Stimulated activated CD8-positive, alpha-beta memory T cell treated with anti-CD3 and anti-CD28 coated beads, Interleukin-2, amount 100 ng/mL, for 48 hours (primary cell): ENCODE measurements at regions not wholly inside any gene's neighbourhood (a gene's known extent, or its start where the extent isn't known, plus 50 kb on each side); places are given as distances from the start of the nearest gene placed in this dataset.
"Not testable (repeated sequence)": the region's sequence is repeated elsewhere in the genome, so short reads cannot be mapped to it uniquely, and the experiment has no call there.

Experiments used
- DNase-seq, 2 donors: peaks; one replicate each; pipeline ENCODE4 v3.0.0-alpha.2; 2020; ENCODE audit warnings: low read depth in 2 of 2

DNA sequence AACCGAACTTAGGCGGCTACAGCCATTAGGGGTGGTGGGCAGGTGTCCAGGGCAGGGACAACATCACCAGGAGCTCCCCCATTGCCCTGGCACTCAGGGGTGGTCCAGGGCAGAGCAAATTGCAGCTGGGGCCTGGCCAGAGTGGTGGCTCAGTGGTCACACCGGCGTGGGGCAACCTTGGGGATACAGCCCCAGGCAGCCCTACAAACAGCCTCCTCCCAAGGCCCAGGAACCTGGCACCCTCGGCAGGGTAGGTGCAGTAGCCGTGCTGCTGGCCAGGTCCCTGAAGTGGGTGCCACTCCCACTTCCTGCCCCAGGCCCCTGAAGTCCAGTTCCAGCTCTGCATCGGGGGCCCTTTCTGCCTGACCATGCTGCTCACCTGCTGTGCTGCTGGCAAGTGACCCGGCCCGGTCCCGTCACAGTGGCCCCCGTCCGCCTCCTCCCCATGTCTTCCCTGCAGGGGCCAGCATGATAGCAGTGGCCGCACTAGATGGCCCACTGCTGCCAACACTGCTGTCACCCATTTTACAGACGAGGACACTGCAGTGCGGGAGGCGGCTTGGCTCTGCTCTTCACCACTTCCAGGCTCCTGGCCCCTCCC is 712.8 kb downstream of the MATN1 start:
- no peak for DNase-seq

DNA sequence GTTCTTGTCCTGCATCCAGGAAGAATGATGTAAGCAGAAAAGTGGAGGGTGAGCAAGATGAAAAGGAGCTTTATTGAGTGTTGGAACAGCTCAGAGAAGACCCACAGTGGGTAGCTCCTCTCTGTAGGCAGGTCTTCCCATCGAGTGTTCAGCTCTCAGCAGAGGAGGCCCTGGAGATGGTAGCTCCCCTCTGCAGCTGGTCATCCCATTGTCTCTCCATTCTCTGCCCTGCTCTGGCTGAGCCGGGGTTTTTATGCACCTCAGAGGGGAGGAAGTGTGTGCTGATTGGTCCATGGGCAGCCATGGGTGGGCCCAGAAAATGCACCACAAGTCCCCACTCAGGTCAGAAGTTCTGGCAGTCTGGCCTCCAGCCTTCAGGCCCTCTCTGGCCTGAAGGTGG is 713.7 kb downstream of the MATN1 start:
- no peak for DNase-seq

- no peak for DNase-seq
Measured at GRCh38 chr1:30008998-30009657, 714.3 kb downstream of the MATN1 start.

DNA sequence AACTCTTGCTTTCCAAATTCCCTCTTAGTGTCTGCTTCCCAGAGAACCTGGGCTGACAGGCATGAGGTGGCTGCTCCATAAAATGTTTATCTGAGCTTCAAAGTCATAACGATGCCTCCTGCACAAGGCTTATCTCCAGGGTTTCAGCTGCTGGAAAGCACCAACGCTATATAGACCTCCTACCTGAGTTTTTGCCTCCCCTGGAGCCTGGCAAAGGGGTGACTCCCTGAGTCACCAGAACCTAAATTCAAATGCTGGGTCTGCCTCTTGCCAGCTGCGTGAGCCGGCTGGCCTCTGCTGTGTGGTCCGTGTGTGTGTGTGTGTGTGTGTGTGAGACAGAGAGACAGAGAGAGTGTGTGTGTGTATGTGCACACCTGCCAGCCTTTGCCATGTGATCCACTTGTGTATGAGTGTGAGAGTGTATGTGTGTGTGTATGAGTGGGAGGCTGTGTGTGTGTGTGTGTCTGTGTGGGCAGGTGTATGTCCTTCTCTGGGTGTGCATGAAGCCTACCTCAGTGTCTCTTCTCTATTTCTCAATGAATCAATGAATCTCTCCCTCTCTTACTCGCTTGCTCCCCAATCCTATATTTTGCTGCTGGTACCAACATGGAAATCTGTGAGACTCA is 714.9 kb downstream of the MATN1 start:
- DNase-seq, result no peak

DNA sequence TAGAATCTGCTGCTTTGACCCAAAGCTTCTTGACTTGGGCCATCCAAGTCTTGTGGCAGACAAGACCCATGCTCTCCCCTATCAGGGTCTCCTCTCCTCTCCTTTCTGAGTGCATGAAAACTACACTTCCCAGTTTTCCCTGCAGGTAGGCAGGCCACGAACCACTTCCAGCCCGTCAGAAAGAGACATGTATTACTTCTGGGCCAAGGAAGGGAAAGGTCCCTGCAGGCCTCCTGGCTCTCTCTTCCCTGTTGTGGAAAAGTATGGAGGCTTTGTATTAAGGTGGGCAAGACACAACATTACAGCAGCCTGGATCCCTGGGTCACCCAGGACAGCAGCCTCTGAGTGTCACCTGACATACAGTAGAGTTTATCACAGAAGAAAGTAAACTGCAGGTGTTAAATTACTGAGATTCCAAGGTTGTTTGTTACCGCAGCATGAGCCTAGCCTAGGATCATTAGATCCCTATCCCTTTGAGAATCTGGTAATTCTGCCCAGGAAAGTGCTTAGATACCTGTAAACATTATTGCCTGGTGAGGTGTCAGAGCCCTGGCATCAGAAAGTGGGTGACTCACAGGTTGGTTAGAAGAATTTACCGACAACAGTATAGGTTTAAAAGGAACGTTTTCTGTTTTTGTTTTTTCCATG is 717.3 kb downstream of the MATN1 start:
- DNase-seq, result no peak

DNA sequence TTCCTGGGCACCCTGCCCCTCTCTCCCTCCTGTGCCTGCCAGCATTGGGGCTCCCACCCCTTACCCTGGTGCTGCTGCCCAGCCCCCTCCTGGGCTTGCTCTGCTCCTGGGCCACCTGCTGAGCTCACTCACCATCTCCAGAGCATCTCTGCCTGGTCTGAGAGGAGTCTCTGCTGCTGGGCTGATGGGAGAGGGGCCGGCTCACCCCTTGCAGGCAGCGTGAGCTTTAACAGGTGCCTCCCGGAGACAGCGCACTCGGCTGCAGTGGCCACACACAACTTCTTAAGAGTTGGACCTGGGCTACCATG is 721.7 kb downstream of the MATN1 start:
- no peak for DNase-seq

DNA sequence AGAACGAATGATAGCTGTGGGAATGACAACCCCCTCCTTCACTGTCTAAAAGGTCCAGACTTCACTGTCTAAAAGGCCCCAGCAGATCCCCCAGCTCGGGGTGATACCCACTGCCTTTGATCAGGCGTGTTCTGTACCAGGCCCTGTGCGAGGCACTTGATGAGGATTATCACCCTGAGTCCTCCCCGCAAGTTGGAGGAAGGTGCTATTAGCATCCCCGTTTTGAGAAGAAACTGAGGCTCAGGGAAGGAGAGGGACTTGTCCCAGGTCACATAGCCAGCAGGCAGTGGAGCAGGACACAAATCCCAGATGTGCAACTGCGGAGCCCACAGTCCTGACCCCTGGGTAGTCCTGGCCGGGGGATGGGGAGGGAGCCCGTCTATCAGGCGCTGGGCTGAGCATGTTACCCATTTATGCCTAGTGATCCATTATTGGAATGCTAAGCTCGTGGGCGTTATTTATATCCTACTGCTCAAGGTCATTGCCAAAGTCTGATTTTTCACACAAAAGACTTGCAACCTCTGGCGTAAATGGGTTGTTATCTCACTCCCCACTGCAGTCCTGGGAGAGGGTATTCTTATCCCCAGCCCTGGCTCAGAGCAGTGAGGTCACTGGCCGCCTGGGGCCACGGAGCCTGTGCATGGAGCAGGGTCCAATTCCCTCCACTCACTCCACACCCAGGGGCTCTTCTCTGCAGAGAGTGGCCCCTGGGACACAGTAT is 722.2 kb downstream of the MATN1 start:
- DNase-seq, result no peak

GRCh38 chr1:30000266-30000665 is 723.1 kb downstream of the MATN1 start:
- no peak for DNase-seq

GRCh38 chr1:29999595-29999994 is 723.8 kb downstream of the MATN1 start:
- no peak for DNase-seq

GRCh38 chr1:29998686-29999085 is 724.7 kb downstream of the MATN1 start:
- DNase-seq, result no peak

DNA sequence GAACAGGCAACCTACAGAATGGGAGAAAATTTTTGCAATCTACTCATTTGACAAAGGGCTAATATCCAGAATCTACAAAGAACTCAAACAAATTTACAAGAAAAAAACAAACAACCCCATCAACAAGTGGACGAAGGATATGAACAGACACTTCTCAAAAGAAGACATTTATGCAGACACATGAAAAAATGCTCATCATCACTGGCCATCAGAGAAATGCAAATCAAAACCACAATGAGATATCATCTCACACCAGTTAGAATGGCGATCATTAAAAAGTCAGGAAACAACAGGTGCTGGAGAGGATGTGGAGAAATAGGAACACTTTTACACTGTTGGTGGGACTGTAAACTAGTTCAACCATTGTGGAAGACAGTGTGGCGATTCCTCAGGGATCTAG is 725.6 kb downstream of the MATN1 start:
- DNase-seq, result not testable (repeated sequence)

DNA sequence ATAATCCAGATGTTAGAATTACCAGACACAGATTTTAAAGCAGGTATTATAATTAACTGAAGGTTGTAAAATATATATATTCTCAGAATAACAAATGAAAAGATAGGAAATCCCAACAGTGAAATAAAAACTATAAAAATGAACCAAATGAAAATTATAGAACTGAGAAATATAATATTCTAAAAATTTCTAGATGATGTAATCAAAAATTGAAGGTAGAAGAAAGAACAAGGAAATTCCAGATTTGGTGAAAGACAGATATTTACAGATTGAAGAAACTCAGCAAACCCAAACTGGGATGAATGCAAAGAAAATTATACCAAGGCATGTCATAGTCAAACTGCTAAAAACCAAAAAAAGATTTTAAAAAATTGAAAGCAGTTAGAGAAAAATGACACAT is 729.4 kb downstream of the MATN1 start:
- DNase-seq, result no peak

- DNase-seq, result no peak
Measured at GRCh38 chr1:29991815-29992214, 731.6 kb downstream of the MATN1 start.

DNA sequence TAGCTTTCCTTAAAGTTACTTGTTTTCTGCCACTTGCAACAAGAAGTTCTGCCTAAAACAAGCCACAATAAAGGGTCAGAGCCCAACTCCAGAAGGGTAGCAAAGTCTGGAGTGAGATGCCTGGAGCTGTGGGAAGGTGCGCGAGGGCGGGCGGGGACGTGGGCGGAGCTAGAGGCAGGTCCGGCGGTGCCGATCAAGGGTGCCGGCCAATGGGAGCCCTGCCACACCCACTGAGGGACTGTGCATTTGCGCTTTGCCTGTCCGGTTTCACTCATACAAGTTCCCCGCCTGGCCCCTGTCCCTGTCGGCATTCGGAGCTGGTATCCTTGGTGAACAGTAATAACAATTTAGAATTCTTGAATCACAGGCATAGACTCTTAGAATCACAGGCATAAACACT is 732.4 kb downstream of the MATN1 start:
- DNase-seq, result no peak

DNA sequence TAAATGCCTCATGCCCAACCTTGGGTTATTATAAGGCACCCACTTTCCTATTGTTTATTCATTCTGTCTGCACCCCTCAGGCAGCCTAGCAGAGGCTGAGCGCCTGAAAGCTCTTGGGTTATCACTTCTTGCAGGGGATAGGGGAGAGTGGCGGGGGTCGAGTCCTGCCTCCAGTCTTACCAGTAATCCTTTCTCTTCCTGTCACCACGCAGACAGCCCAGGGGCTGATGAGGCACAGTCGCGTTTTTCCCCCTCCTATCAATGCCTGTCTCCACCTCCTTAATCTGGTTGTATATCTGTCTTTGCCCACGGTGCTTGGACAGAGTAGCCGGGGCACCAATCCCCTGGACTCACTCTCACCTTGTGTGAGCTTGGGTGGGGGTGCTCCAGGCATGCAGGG is 733.1 kb downstream of the MATN1 start:
- no peak for DNase-seq

DNA sequence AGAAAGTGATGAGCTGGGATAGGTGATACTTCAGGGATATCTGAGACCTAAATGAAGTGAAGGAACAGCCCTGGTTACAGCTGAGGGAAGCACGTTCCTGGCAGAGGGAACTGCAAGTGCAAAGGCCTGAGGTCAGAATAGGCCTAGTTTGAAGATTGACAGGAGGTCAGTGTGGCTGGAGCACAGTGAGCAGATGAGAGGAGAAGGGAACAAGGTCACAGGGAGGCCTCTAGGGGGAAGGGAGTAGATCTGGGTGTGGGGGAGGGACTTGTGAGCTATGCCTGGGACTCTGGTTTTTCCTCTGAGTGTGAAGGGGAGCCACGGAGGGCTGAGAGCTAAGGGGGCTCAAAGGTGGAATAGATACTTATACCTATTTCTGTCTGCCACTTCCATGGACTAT is 736.4 kb downstream of the MATN1 start:
- DNase-seq, result no peak

DNA sequence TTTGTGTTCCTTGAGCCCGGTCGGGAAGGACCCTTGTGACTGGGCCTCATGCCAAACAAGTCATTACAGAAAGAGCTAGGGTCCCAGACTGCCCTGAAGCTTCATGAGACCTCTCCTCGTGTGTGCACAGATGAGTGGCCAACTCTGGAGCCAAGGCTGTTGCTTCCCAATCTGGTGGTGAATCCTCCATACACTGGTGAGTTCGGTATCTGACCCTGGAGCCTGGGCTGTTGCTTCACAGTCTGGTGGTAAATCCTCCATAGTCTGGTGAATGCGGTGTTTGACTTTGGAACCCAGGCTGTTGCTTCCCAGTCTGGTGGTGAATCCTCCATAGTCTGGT is 737.8 kb downstream of the MATN1 start:
- no peak for DNase-seq

DNA sequence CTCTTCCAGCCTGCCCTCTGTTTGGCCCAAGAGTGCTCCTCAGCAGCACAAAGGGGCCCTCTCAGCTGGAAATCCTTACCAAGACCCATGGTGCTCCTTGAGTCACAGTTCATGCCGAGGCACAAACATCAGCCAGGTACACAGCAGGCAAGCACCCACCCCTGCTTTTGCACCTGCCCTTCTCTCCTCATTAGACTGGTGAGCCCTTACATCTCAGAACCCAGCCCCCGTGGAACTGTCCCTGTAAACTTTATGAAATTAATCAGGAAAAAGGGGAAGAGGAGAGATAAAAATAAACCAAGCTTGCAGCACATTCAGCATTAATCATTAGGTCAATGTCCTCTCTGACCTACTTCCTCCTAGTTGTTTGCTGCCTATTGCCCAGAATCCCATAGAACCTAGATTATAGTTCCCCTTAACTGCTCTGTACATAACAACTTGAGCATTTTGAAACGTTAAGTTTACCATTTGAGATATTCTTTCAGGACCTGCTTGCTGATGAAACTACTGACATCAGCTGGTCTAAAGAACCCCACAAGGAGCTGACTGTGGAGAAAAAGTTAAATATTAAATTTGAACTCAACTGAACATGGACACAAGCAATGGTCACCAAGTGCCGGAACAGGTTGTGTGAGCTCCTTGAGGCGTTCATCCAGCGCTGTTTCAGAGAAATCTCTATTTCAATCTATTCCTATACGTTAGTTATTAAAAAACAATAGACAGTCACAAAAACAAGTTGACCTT is 738.4 kb downstream of the MATN1 start:
- DNase-seq, result no peak

- no peak for DNase-seq
Measured at GRCh38 chr1:29984166-29984861, 739.1 kb downstream of the MATN1 start.

GRCh38 chr1:29983321-29983720 is 740.1 kb downstream of the MATN1 start:
- no peak for DNase-seq

- DNase-seq, result no peak
Measured at GRCh38 chr1:29981586-29982239, 741.7 kb downstream of the MATN1 start.
